Astrocyte (in vitro differentiated cells and primary cell): ENCODE measurements at regions not wholly inside any gene's neighbourhood (a gene's known extent, or its start where the extent isn't known, plus 50 kb on each side); places are given as distances from the start of the nearest gene placed in this dataset.
"Not testable (repeated sequence)": the region's sequence is repeated elsewhere in the genome, so short reads cannot be mapped to it uniquely, and the experiment has no call there.

Experiments used
- DNase-seq: peaks from one replicate; pipeline ENCODE4 v3.0.0-alpha.2; 2010; ENCODE audit warnings: low read depth
- FAIRE-seq: peaks from 2 replicates; lab custom pipeline; 2011; peaks lifted over from hg19 to GRCh38; lab: Jason Lieb, UNC
- H2AFZ ChIP-seq: 2 replicates; pipeline ENCODE4 v1.6.0; 2012; ENCODE audit warnings: low read depth, low read length, inconsistent platforms
- H3K27ac ChIP-seq: 2 replicates; pipeline ENCODE4 v1.5.1; 2011; ENCODE audit warnings: low read depth, low read length, inconsistent platforms
- H3K27me3 ChIP-seq: 2 replicates; pipeline ENCODE4 v1.6.0; 2011; ENCODE audit warnings: low read length, inconsistent platforms; ENCODE audit not compliant: insufficient read depth
- H3K36me3 ChIP-seq: 2 replicates; pipeline ENCODE4 v1.5.1; 2011; ENCODE audit warnings: low read length, inconsistent platforms; ENCODE audit not compliant: insufficient read depth
- H3K4me1 ChIP-seq: 2 replicates; pipeline ENCODE4 v1.5.1; 2011; ENCODE audit warnings: low read length, inconsistent platforms; ENCODE audit not compliant: insufficient read depth
- H3K4me2 ChIP-seq: 2 replicates; pipeline ENCODE4 v1.6.0; 2012; ENCODE audit warnings: low read length, inconsistent platforms
- H3K4me3 ChIP-seq: 2 replicates; pipeline ENCODE4 v1.5.1; 2011; ENCODE audit warnings: low read depth, mild to moderate bottlenecking, low read length, inconsistent platforms; ENCODE audit not compliant: insufficient read depth
- H3K79me2 ChIP-seq: 2 replicates; pipeline ENCODE4 v1.6.0; 2012; ENCODE audit warnings: mild to moderate bottlenecking, low read length, inconsistent platforms; ENCODE audit not compliant: insufficient read depth
- H3K9ac ChIP-seq: 2 replicates; pipeline ENCODE4 v1.6.0; 2012; ENCODE audit warnings: mild to moderate bottlenecking, low read length, inconsistent platforms
- H3K9me3 ChIP-seq: 2 replicates; pipeline ENCODE4 v1.5.1; 2012; ENCODE audit warnings: low read depth, mild to moderate bottlenecking, low read length, inconsistent platforms; ENCODE audit not compliant: insufficient read depth
- H4K20me1 ChIP-seq: 2 replicates; pipeline ENCODE4 v1.6.0; 2012; ENCODE audit warnings: low read length, inconsistent platforms; ENCODE audit not compliant: insufficient read depth
- H3K27ac Mint-ChIP-seq: one replicate; pipeline ENCODE4 v1.8.0; 2021; ENCODE audit warnings: mild to moderate bottlenecking, mixed read lengths; ENCODE audit not compliant: unreplicated experiment
- H3K27me3 Mint-ChIP-seq: one replicate; pipeline ENCODE4 v1.8.0; 2021; ENCODE audit warnings: low read depth, mixed read lengths; ENCODE audit not compliant: unreplicated experiment
- H3K36me3 Mint-ChIP-seq: one replicate; pipeline ENCODE4 v1.8.0; 2021; ENCODE audit warnings: low read depth, mixed read lengths; ENCODE audit not compliant: unreplicated experiment
- H3K4me1 Mint-ChIP-seq: one replicate; pipeline ENCODE4 v1.8.0; 2021; ENCODE audit warnings: low read depth, mixed read lengths; ENCODE audit not compliant: unreplicated experiment
- H3K4me3 Mint-ChIP-seq: one replicate; pipeline ENCODE4 v1.8.0; 2021; ENCODE audit warnings: mild to moderate bottlenecking, moderate library complexity, mixed read lengths; ENCODE audit not compliant: unreplicated experiment
- H3K9me3 Mint-ChIP-seq: one replicate; pipeline ENCODE4 v1.8.0; 2021; ENCODE audit warnings: mild to moderate bottlenecking, mixed read lengths; ENCODE audit not compliant: unreplicated experiment
- EZH2 ChIP-seq: IDR thresholded peaks from 2 replicates; pipeline ENCODE4 v1.6.1; 2012; ENCODE audit warnings: mild to moderate bottlenecking, low read length, inconsistent platforms; ENCODE audit not compliant: insufficient read depth
- TF ChIP-seq, protein P1 (sequence below): IDR thresholded peaks from 2 replicates; pipeline ENCODE4 v1.5.1; 2011; ENCODE audit warnings: low read depth, mild to moderate bottlenecking, inconsistent platforms, low read length, moderate library complexity; ENCODE audit not compliant: insufficient read depth

GRCh38 chr5:115696141-115696650 is 70.4 kb upstream of the TMED7 start:
- no peaks in the 10 kb centered on the region for H3K27me3 ChIP-seq
- H3K4me3 ChIP-seq: no peak overlapping the region
- Mint-ChIP-seq H3K4me3 (no peak overlapping the region), H3K4me1 (no peaks in the 10 kb centered on the region), H3K27me3 (no peaks in the 10 kb centered on the region), H3K27ac (no peak overlapping the region), H3K36me3 (no peaks in the 10 kb centered on the region), H3K9me3 (no peaks in the 10 kb centered on the region)
- no peaks in the 10 kb centered on the region for H3K4me1 ChIP-seq
- H3K9me3 ChIP-seq: no peaks in the 10 kb centered on the region
- H3K79me2 ChIP-seq: no peaks in the 10 kb centered on the region
- H2AFZ ChIP-seq: no peak overlapping the region
- no peak overlapping the region for H3K9ac ChIP-seq
- H3K27ac ChIP-seq: no peak overlapping the region
- no peak for TF ChIP-seq EZH2
- TF ChIP-seq, protein P1, sequence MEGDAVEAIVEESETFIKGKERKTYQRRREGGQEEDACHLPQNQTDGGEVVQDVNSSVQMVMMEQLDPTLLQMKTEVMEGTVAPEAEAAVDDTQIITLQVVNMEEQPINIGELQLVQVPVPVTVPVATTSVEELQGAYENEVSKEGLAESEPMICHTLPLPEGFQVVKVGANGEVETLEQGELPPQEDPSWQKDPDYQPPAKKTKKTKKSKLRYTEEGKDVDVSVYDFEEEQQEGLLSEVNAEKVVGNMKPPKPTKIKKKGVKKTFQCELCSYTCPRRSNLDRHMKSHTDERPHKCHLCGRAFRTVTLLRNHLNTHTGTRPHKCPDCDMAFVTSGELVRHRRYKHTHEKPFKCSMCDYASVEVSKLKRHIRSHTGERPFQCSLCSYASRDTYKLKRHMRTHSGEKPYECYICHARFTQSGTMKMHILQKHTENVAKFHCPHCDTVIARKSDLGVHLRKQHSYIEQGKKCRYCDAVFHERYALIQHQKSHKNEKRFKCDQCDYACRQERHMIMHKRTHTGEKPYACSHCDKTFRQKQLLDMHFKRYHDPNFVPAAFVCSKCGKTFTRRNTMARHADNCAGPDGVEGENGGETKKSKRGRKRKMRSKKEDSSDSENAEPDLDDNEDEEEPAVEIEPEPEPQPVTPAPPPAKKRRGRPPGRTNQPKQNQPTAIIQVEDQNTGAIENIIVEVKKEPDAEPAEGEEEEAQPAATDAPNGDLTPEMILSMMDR: no peak
- no peaks in the 10 kb centered on the region for H4K20me1 ChIP-seq
- DNase-seq (no peak), FAIRE-seq (peak; percentile 5)
- H3K4me2 ChIP-seq: no peak overlapping the region
- H3K36me3 ChIP-seq: no peaks in the 10 kb centered on the region

DNA sequence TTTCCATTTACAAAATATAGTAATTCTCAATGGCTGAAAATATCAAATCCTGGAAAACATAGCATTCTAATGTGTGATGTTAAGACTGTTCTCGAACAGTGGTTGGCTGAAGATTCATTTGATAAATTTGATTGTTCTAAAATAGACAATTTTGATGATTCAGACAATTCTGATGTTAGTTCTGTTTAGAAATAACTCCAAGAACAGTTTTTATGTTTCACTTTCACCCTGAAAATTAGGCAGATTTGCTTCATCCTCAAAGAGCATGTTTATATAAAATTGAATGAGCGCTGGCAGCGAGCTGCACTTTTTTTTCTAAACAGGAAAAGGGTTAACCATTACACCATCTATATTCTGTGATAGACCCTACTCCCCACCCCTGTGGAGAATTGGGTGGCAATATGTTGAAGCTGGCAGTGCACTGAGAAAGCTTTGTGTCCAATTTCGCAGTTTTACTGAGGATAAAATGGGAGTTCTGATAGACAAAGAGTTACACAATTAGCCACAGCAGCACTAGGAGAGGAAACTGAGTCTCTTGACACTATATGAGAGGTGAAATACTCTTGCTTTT is 69.6 kb upstream of the TMED7 start:
- TF ChIP-seq EZH2: no peak
- TF ChIP-seq, protein P1: no peak
- Histone ChIP-seq H3K4me3 (no peak overlapping the region), H3K79me2 (no peaks in the 10 kb centered on the region), H3K27ac (no peak overlapping the region), H2AFZ (no peak overlapping the region), H3K36me3 (no peaks in the 10 kb centered on the region), H3K9ac (no peak overlapping the region), H3K4me2 (no peak overlapping the region), H4K20me1 (no peaks in the 10 kb centered on the region), H3K27me3 (no peaks in the 10 kb centered on the region), H3K4me1 (no peaks in the 10 kb centered on the region), H3K9me3 (no peaks in the 10 kb centered on the region)
- DNase-seq (no peak), FAIRE-seq (no peak)
- no peak overlapping the region for H3K4me3 Mint-ChIP-seq
- no peak overlapping the region for H3K27ac Mint-ChIP-seq
- H3K27me3 Mint-ChIP-seq: no peaks in the 10 kb centered on the region
- no peaks in the 10 kb centered on the region for H3K4me1 Mint-ChIP-seq
- H3K9me3 Mint-ChIP-seq: no peaks in the 10 kb centered on the region
- no peaks in the 10 kb centered on the region for H3K36me3 Mint-ChIP-seq

GRCh38 chr5:115691814-115692213 is 66.0 kb upstream of the TMED7 start:
- H2AFZ ChIP-seq, H4K20me1 ChIP-seq, H3K9ac ChIP-seq, H3K27me3 Mint-ChIP-seq, H3K36me3 Mint-ChIP-seq, H3K36me3 ChIP-seq, H3K4me1 Mint-ChIP-seq, H3K27ac Mint-ChIP-seq, H3K27me3 ChIP-seq, FAIRE-seq, DNase-seq, H3K27ac ChIP-seq, H3K9me3 ChIP-seq, H3K4me2 ChIP-seq, H3K79me2 ChIP-seq, H3K9me3 Mint-ChIP-seq, H3K4me3 ChIP-seq, H3K4me3 Mint-ChIP-seq, H3K4me1 ChIP-seq: not testable (repeated sequence)
